ENCODE measurements at regions not wholly inside any gene's neighbourhood (a gene's known extent, or its start where the extent isn't known, plus 50 kb on each side); places are given as distances from the start of the nearest gene placed in this dataset.

GRCh38 chr12:106000382-106001104, 138.2 kb downstream of the NUAK1 start:
- ChIA-PET RAD21 (ENCODE audit: low non-redundant PET in 1 of 2, low total read pairs in 2 of 2, uncharacterized antibody in 2 of 2, unreplicated experiment in 2 of 2) (no interaction called here), CTCF (no interaction called here), POLR2A (no interaction called here)
- H3K9ac ChIP-seq (ENCODE audit: low read length): no peak overlapping the region
- BruUV-seq (replicated peaks): no TSS peak
- no peak overlapping the region for H3K27ac ChIP-seq (ENCODE audit: low read depth, low read length)
- no peak for ATAC-seq
- no peak for DNase-seq (ENCODE audit: low read depth, low spot score)
- no peaks in the 10 kb centered on the region for H3K36me3 ChIP-seq (ENCODE audit: control insufficient read depth in 1 of 2, insufficient read depth in 2 of 2, low read length in 2 of 2)
- TF ChIP-seq EZH2phosphoT487 (IDR thresholded peaks at IDR 0.05; ENCODE audit: borderline replicate concordance) (no peak), CEBPB (IDR thresholded peaks at IDR 0.05; ENCODE audit: low read depth) (peak; percentile 12; the same call in 1 of the 2 replicates)
- H3K4me3 ChIP-seq (replicated peaks in 1 of 2; ENCODE audit: low read depth in 1 of 2, low read length in 2 of 2): no peak overlapping the region
- H3K9me3 ChIP-seq (ENCODE audit: control insufficient read depth in 1 of 2, insufficient read depth in 1 of 2, low read depth in 1 of 2, low read length in 2 of 2): no peaks in the 10 kb centered on the region
- H3K27me3 ChIP-seq (ENCODE audit: insufficient read depth, low read length): peaks cover 31% of the 10 kb centered on the region
- H3K9me2 ChIP-seq (ENCODE audit: insufficient read depth): no peaks in the 10 kb centered on the region
- intact Hi-C loops (cut with micrococcal nuclease): no loop called here
- no peaks in the 10 kb centered on the region for H3K79me2 ChIP-seq (ENCODE audit: insufficient read depth, low read length)
- no peaks in the 10 kb centered on the region for H3K4me1 ChIP-seq (ENCODE audit: control insufficient read depth in 1 of 2, insufficient read depth in 2 of 2, low read length in 2 of 2)
- no peak overlapping the region for H3K4me2 ChIP-seq (ENCODE audit: low read length)
- no peaks in the 10 kb centered on the region for H4K20me1 ChIP-seq (ENCODE audit: insufficient read depth)
- no peak overlapping the region for H2AFZ ChIP-seq (ENCODE audit: low read depth, low read length, poor library complexity, severe bottlenecking)

DNA sequence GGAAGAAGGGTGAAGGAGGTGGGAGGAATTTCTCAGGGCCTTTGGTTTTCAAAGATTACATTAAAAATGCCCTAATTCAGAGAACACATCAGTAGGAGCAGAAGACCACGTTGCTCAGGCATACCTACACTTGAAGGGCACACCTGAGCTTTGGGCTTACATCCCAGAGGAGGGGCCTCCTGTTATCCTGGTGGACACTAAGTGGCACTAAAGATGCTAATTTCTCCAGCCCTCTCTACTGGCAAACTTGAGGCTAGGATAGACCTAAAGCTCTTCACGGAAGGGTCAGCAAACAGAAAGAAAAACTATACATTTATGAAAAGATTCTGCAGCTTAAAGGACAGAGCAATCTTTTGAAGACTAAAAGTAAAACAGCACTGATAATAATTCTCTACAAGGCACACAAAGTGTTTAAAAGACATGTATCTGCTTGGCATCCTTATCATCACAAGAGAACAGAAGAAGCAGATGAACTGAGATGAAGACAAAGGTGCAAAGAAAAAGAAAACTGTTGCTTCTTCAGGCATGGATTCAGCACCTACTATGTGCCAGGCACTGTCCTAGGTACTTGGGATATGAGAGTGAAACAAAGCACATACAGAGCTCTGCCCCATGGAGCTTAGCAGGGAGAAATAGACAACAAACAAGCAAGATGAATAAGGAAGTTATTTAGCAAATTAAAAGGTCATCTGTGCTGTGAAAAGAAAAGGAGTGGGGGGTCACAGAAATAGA, 137.5 kb downstream of the NUAK1 start:
- Histone ChIP-seq H3K4me2 (ENCODE audit: low read length) (no peak overlapping the region), H3K36me3 (ENCODE audit: control insufficient read depth in 1 of 2, insufficient read depth in 2 of 2, low read length in 2 of 2) (no peaks in the 10 kb centered on the region), H3K9me3 (ENCODE audit: control insufficient read depth in 1 of 2, insufficient read depth in 1 of 2, low read depth in 1 of 2, low read length in 2 of 2) (no peaks in the 10 kb centered on the region), H3K4me3 (replicated peaks in 1 of 2; ENCODE audit: low read depth in 1 of 2, low read length in 2 of 2) (no peak overlapping the region), H3K27me3 (ENCODE audit: insufficient read depth, low read length) (peaks cover 38% of the 10 kb centered on the region), H2AFZ (ENCODE audit: low read depth, low read length, poor library complexity, severe bottlenecking) (no peak overlapping the region), H3K9ac (ENCODE audit: low read length) (no peak overlapping the region), H3K27ac (ENCODE audit: low read depth, low read length) (no peak overlapping the region), H4K20me1 (ENCODE audit: insufficient read depth) (no peaks in the 10 kb centered on the region), H3K79me2 (ENCODE audit: insufficient read depth, low read length) (no peaks in the 10 kb centered on the region), H3K4me1 (ENCODE audit: control insufficient read depth in 1 of 2, insufficient read depth in 2 of 2, low read length in 2 of 2) (no peaks in the 10 kb centered on the region), H3K9me2 (ENCODE audit: insufficient read depth) (no peaks in the 10 kb centered on the region)
- TF ChIP-seq FOSL1 (IDR thresholded peaks at IDR 0.05; ENCODE audit: low read depth) (no peak), CEBPB (IDR thresholded peaks at IDR 0.05; ENCODE audit: low read depth) (no peak), SIN3A (IDR thresholded peaks at IDR 0.05; ENCODE audit: low read depth) (no peak), RAD21 (IDR thresholded peaks at IDR 0.05; ENCODE audit: low read depth) (no peak)
- ChIA-PET RAD21 (ENCODE audit: low non-redundant PET in 1 of 2, low total read pairs in 2 of 2, uncharacterized antibody in 2 of 2, unreplicated experiment in 2 of 2) (no interaction called here), CTCF (no interaction called here), POLR2A (no interaction called here)
- DNase-seq (ENCODE audit: low read depth, low spot score) (no peak), ATAC-seq (no peak)
- no TSS peak for BruUV-seq (replicated peaks)
- intact Hi-C loops (cut with micrococcal nuclease): no loop called here
